Mesenchymal stem cell (in vitro differentiated cells and primary cell): ENCODE measurements at regions not wholly inside any gene's neighbourhood (a gene's known extent, or its start where the extent isn't known, plus 50 kb on each side); places are given as distances from the start of the nearest gene placed in this dataset.

Experiments used
- DNase-seq: peaks from one replicate; pipeline ENCODE4 v3.0.0-alpha.2; 2013
- H2AFZ ChIP-seq: one replicate; pipeline ENCODE4 v1.6.1; 2013; ENCODE audit warnings: low read depth, mild to moderate bottlenecking, control low read depth, inconsistent platforms, low read length, moderate library complexity
- H2AK5ac ChIP-seq: 2 replicates; pipeline ENCODE4 v1.6.1; 2013; ENCODE audit warnings: low read length, moderate library complexity, mild to moderate bottlenecking, inconsistent platforms; ENCODE audit not compliant: severe bottlenecking
- H2BK120ac ChIP-seq: one replicate; pipeline ENCODE4 v1.6.1; 2013; ENCODE audit warnings: low read depth, mild to moderate bottlenecking, inconsistent platforms, low read length, moderate library complexity
- H2BK12ac ChIP-seq, 2 experiments: one replicate each; pipeline ENCODE4 v1.6.1; 2013; ENCODE audit warnings: inconsistent platforms in 2 of 2, low read length in 2 of 2, mild to moderate bottlenecking in 2 of 2, moderate library complexity in 2 of 2, control low read depth in 1 of 2
- H2BK15ac ChIP-seq: one replicate; pipeline ENCODE4 v1.6.1; 2013; ENCODE audit warnings: mild to moderate bottlenecking, low read depth, inconsistent platforms; ENCODE audit not compliant: poor library complexity, severe bottlenecking
- H2BK5ac ChIP-seq: 2 replicates; pipeline ENCODE4 v1.6.1; 2013; ENCODE audit warnings: low read depth, mild to moderate bottlenecking, low read length, control low read depth, inconsistent platforms; ENCODE audit not compliant: poor library complexity, severe bottlenecking
- H3K14ac ChIP-seq, 2 experiments: one replicate each; pipeline ENCODE4 v1.6.1; 2013; ENCODE audit warnings: inconsistent platforms in 2 of 2, low read length in 2 of 2, control low read depth in 1 of 2, mild to moderate bottlenecking in 1 of 2, moderate library complexity in 1 of 2
- H3K18ac ChIP-seq, 2 experiments: one replicate each; pipeline ENCODE4 v1.6.1; 2013; ENCODE audit warnings: inconsistent platforms in 2 of 2, low read length in 2 of 2, control low read depth in 1 of 2, low read depth in 1 of 2, mild to moderate bottlenecking in 1 of 2
- H3K23ac ChIP-seq, 2 experiments: one replicate each; pipeline ENCODE4 v1.6.1; 2013; ENCODE audit warnings: inconsistent platforms in 2 of 2, low read length in 2 of 2, mild to moderate bottlenecking in 2 of 2, moderate library complexity in 2 of 2, control low read depth in 1 of 2
- H3K27ac ChIP-seq: 2 replicates; pipeline ENCODE4 v1.5.1; 2013; ENCODE audit warnings: mild to moderate bottlenecking, moderate library complexity, low read length, control low read depth, inconsistent platforms; ENCODE audit not compliant: poor library complexity, severe bottlenecking
- H3K27me3 ChIP-seq, 2 experiments: 2 replicates each; pipeline versions ENCODE4 v1.6.1 to v1.7.0; 2013; ENCODE audit warnings: low read length in 2 of 2, mild to moderate bottlenecking in 2 of 2, moderate library complexity in 2 of 2, control low read depth in 1 of 2, inconsistent platforms in 1 of 2; ENCODE audit not compliant: control insufficient read depth in 1 of 2, insufficient read depth in 1 of 2
- H3K36me3 ChIP-seq, 2 experiments: 2 replicates each; pipeline versions ENCODE4 v1.6.1 to v1.7.0; 2013; ENCODE audit warnings: low read length in 2 of 2, control low read depth in 1 of 2, inconsistent platforms in 1 of 2, low read depth in 1 of 2, mild to moderate bottlenecking in 1 of 2; ENCODE audit not compliant: insufficient read depth in 2 of 2, control insufficient read depth in 1 of 2
- H3K4ac ChIP-seq, 2 experiments: one replicate each; pipeline ENCODE4 v1.6.1; 2013; ENCODE audit warnings: inconsistent platforms in 2 of 2, low read length in 2 of 2, mild to moderate bottlenecking in 2 of 2, moderate library complexity in 2 of 2, control low read depth in 1 of 2, low read depth in 1 of 2
- H3K4me1 ChIP-seq: 2 replicates; pipeline ENCODE4 v1.6.1; 2013; ENCODE audit warnings: low read depth, low read length, control low read depth; ENCODE audit not compliant: control insufficient read depth, insufficient read depth
- H3K4me2 ChIP-seq: 2 replicates; pipeline ENCODE4 v1.6.1; 2013; ENCODE audit warnings: low read length, mild to moderate bottlenecking, inconsistent platforms; ENCODE audit not compliant: poor library complexity, severe bottlenecking
- H3K4me3 ChIP-seq, 2 experiments: 2 replicates each; pipeline versions ENCODE4 v1.5.1 to v1.7.0; 2013; ENCODE audit warnings: low read length in 2 of 2, mild to moderate bottlenecking in 2 of 2, control low read depth in 1 of 2, low read depth in 1 of 2; ENCODE audit not compliant: insufficient read depth in 1 of 2
- H3K79me1 ChIP-seq: replicated peaks from 2 replicates; pipeline ENCODE4 v1.6.1; 2013; ENCODE audit warnings: mild to moderate bottlenecking, control low read depth, low read length, inconsistent platforms; ENCODE audit not compliant: poor library complexity, severe bottlenecking
- H3K9ac ChIP-seq: 2 replicates; pipeline ENCODE4 v1.7.0; 2013; ENCODE audit warnings: mild to moderate bottlenecking, low read length, moderate library complexity
- H3K9me3 ChIP-seq: 2 replicates; pipeline ENCODE4 v1.7.0; 2013; ENCODE audit warnings: mild to moderate bottlenecking, low read length; ENCODE audit not compliant: control insufficient read depth
- H4K8ac ChIP-seq: one replicate; pipeline ENCODE4 v1.6.1; 2013; ENCODE audit warnings: inconsistent platforms, mild to moderate bottlenecking, low read length, moderate library complexity
- H4K91ac ChIP-seq: one replicate; pipeline ENCODE4 v1.6.1; 2013; ENCODE audit warnings: mild to moderate bottlenecking, low read length, inconsistent platforms
- WGBS: methylation state at CpG from one replicate; pipeline ENCODE4 v1.1.7; 2013; ENCODE audit warnings: mixed read lengths; 5-methylcytosine and 5-hydroxymethylcytosine counted together

- Histone ChIP-seq H3K14ac (no peak overlapping the region), H3K4me2 (no peak overlapping the region), H3K27me3 (no peaks in the 10 kb centered on the region), H3K4me3 (no peak overlapping the region), H2BK5ac (no peak overlapping the region), H3K18ac (no peak overlapping the region), H3K79me1 (no peaks in the 10 kb centered on the region), H3K4ac (no peak overlapping the region), H3K9me3 (no peaks in the 10 kb centered on the region), H2BK12ac (no peak overlapping the region), H4K91ac (no peak overlapping the region), H2AFZ (no peak overlapping the region), H3K23ac (no peak overlapping the region), H2BK120ac (no peak overlapping the region), H3K36me3 (no peaks in the 10 kb centered on the region), H2AK5ac (no peak overlapping the region), H3K27ac (no peak overlapping the region), H2BK15ac (no peak overlapping the region), H4K8ac (no peak overlapping the region), H3K9ac (no peak overlapping the region), H3K4me1 (no peaks in the 10 kb centered on the region)
- DNase-seq = no peak
- no CpG with 5 or more reads among the region's 1 CpG for WGBS
Measured at GRCh38 chr7:108722561-108722960, 152.9 kb downstream of the DNAJB9 start.

GRCh38 chr7:108723381-108723814 lies 153.7 kb downstream of the DNAJB9 start:
- H3K9ac ChIP-seq = no peak overlapping the region
- no peaks in the 10 kb centered on the region for H3K79me1 ChIP-seq
- no peaks in the 10 kb centered on the region for H3K27me3 ChIP-seq
- H3K4me1 ChIP-seq = no peaks in the 10 kb centered on the region
- no peak overlapping the region for H3K4me2 ChIP-seq
- no peak overlapping the region for H3K4ac ChIP-seq
- no peak overlapping the region for H3K27ac ChIP-seq
- H3K23ac ChIP-seq = no peak overlapping the region
- H2BK120ac ChIP-seq = no peak overlapping the region
- no peak overlapping the region for H2AFZ ChIP-seq
- H2BK5ac ChIP-seq = no peak overlapping the region
- H2AK5ac ChIP-seq = no peak overlapping the region
- WGBS = 67% methylated on average over 4 of the region's 4 CpGs
- no peak overlapping the region for H4K91ac ChIP-seq
- H3K9me3 ChIP-seq = no peaks in the 10 kb centered on the region
- H3K4me3 ChIP-seq = no peak overlapping the region
- H3K14ac ChIP-seq = no peak overlapping the region
- H2BK12ac ChIP-seq = no peak overlapping the region
- no peak for DNase-seq
- no peak overlapping the region for H2BK15ac ChIP-seq
- no peak overlapping the region for H3K18ac ChIP-seq
- no peaks in the 10 kb centered on the region for H3K36me3 ChIP-seq
- H4K8ac ChIP-seq = no peak overlapping the region

DNA sequence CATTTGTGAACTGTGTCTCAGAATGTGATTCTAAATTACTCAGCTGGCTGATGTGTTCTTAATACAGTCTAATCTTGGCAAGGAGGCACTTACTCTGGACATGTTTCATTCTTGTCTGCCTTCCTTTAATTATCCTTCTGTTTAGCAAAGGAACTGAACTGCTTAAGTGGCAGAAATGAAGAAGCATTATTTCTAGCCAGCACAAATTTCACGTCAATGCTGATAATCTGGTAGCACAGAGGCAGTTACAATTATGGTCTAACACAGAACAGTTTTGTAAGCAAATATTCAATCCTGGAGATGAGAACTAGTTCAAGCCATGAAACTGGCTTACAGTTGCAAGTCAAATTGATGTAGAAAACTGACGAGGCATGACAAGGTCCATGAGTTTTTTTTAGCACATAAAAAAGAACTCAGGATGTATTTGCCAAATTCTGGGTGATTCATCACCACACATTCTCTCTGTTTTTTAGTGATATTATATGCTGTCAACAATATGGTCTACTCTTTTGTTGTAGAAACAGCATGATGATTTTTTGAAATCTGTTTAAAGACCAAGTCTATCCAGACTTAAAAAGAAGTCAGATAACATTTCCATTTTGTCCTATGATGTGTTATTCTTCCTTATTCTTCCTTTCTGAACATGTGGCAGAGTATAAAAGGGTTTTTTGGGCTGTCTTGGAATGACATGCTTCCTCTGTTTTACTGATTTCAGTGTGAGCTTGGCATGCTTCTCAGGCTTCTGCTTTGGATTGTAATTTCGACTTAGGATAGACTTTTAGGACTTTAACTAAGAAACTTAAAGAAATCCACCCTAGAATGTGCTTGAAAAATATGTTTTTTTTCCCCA lies 154.8 kb downstream of the DNAJB9 start:
- H2BK12ac ChIP-seq = no peak overlapping the region
- no peaks in the 10 kb centered on the region for H3K27me3 ChIP-seq
- no peak overlapping the region for H2BK5ac ChIP-seq
- no peaks in the 10 kb centered on the region for H3K4me1 ChIP-seq
- no peak overlapping the region for H2AK5ac ChIP-seq
- H3K4me2 ChIP-seq = no peak overlapping the region
- no peaks in the 10 kb centered on the region for H3K79me1 ChIP-seq
- H3K36me3 ChIP-seq = no peaks in the 10 kb centered on the region
- H2BK15ac ChIP-seq = no peak overlapping the region
- H3K27ac ChIP-seq = no peak overlapping the region
- H4K91ac ChIP-seq = no peak overlapping the region
- no peak overlapping the region for H3K14ac ChIP-seq
- no peak overlapping the region for H2BK120ac ChIP-seq
- WGBS = 83% methylated on average over 2 of the region's 3 CpGs
- H2AFZ ChIP-seq = no peak overlapping the region
- no peak overlapping the region for H3K18ac ChIP-seq
- peak overlapping the region; percentile 14 for H3K9ac ChIP-seq
- no peak for DNase-seq
- no peaks in the 10 kb centered on the region for H3K9me3 ChIP-seq
- H3K23ac ChIP-seq = no peak overlapping the region
- H3K4me3 ChIP-seq = no peak overlapping the region
- H3K4ac ChIP-seq = no peak overlapping the region
- H4K8ac ChIP-seq = no peak overlapping the region

GRCh38 chr7:108735814-108736213 lies 166.1 kb downstream of the DNAJB9 start:
- no peak overlapping the region for H3K9ac ChIP-seq
- no peak overlapping the region for H3K27ac ChIP-seq
- no peak overlapping the region for H3K4me2 ChIP-seq
- no peak overlapping the region for H3K18ac ChIP-seq
- no peak overlapping the region for H3K4ac ChIP-seq
- no peaks in the 10 kb centered on the region for H3K79me1 ChIP-seq
- H2AK5ac ChIP-seq = no peak overlapping the region
- no peak for DNase-seq
- H2BK15ac ChIP-seq = no peak overlapping the region
- no peak overlapping the region for H4K8ac ChIP-seq
- H3K36me3 ChIP-seq = no peaks in the 10 kb centered on the region
- H3K14ac ChIP-seq = no peak overlapping the region
- H4K91ac ChIP-seq = no peak overlapping the region
- H3K23ac ChIP-seq = no peak overlapping the region
- H3K4me3 ChIP-seq = no peak overlapping the region
- H3K27me3 ChIP-seq = no peaks in the 10 kb centered on the region
- H3K9me3 ChIP-seq = no peaks in the 10 kb centered on the region
- H2BK120ac ChIP-seq = no peak overlapping the region
- H2BK12ac ChIP-seq = no peak overlapping the region
- no peaks in the 10 kb centered on the region for H3K4me1 ChIP-seq
- no peak overlapping the region for H2BK5ac ChIP-seq
- H2AFZ ChIP-seq = no peak overlapping the region
